ENCODE measurements at regions not wholly inside any gene's neighbourhood (a gene's known extent, or its start where the extent isn't known, plus 50 kb on each side); places are given as distances from the start of the nearest gene placed in this dataset.

GRCh38 chr9:90062982-90063381 lies 458.2 kb downstream of the GADD45G start:
- no peaks in the 10 kb centered on the region for H4K20me1 ChIP-seq (ENCODE audit: insufficient read depth, low read length)
- no peak overlapping the region for H3K4me3 ChIP-seq (replicated peaks in 1 of 3; ENCODE audit: low read depth in 2 of 3, low read length in 3 of 3)
- H3K36me3 Mint-ChIP-seq: no peaks in the 10 kb centered on the region
- H3K27ac ChIP-seq (ENCODE audit: low read depth in 1 of 2, low read length in 2 of 2): no peak overlapping the region
- H3K4me1 ChIP-seq (ENCODE audit: control insufficient read depth in 1 of 2, insufficient read depth in 2 of 2, low read length in 2 of 2): no peaks in the 10 kb centered on the region
- no peak overlapping the region for H2AFZ ChIP-seq (ENCODE audit: insufficient read depth, low read depth, low read length, poor library complexity, severe bottlenecking)
- intact Hi-C loops (cut with micrococcal nuclease): loop anchor here in 1 of 2 donors (10.0 kb wide), 1 partner anchor 48 kb away; no protein-coding TSS in a partner anchor
- no peak overlapping the region for H3K27ac Mint-ChIP-seq
- no peaks in the 10 kb centered on the region for H3K9me3 Mint-ChIP-seq
- H3K36me3 ChIP-seq (replicated peaks in 1 of 2; ENCODE audit: control insufficient read depth in 1 of 2, insufficient read depth in 2 of 2, low read length in 2 of 2): no peaks in the 10 kb centered on the region
- H3K79me2 ChIP-seq (ENCODE audit: insufficient read depth, low read length): no peaks in the 10 kb centered on the region
- no peaks in the 10 kb centered on the region for H3K27me3 ChIP-seq (ENCODE audit: control insufficient read depth in 2 of 2, insufficient read depth in 2 of 2, low read length in 2 of 2)
- DNase-seq: no peak
- no peak overlapping the region for H3K4me3 Mint-ChIP-seq
- H3K9ac ChIP-seq (ENCODE audit: insufficient read depth, low read length, poor library complexity, severe bottlenecking): no peak overlapping the region
- peaks cover 3 to 8% (median 5%) of the 10 kb centered on the region in 3 donors for H3K27me3 Mint-ChIP-seq (ENCODE audit: low read depth in 3 of 3)
- WGBS (ENCODE audit: insufficient coverage): no CpG with 5 or more reads among the region's 1 CpG
- H3K4me2 ChIP-seq (replicated peaks; ENCODE audit: extremely low read depth, low read length, poor library complexity, severe bottlenecking): no peak overlapping the region
- no peaks in the 10 kb centered on the region for H3K9me3 ChIP-seq (replicated peaks in 1 of 2; ENCODE audit: control insufficient read depth in 1 of 2, insufficient read depth in 1 of 2, low read length in 2 of 2)
- H3K4me1 Mint-ChIP-seq: peaks cover 5% of the 10 kb centered on the region
- TF ChIP-seq CTCF (IDR thresholded peaks at IDR 0.05): no peak

GRCh38 chr9:90064248-90064647 lies 459.4 kb downstream of the GADD45G start:
- no peak for TF ChIP-seq CTCF (IDR thresholded peaks at IDR 0.05)
- Histone ChIP-seq H4K20me1 (ENCODE audit: insufficient read depth, low read length) (no peaks in the 10 kb centered on the region), H3K27ac (ENCODE audit: low read depth in 1 of 2, low read length in 2 of 2) (no peak overlapping the region), H3K4me2 (replicated peaks; ENCODE audit: extremely low read depth, low read length, poor library complexity, severe bottlenecking) (no peak overlapping the region), H2AFZ (ENCODE audit: insufficient read depth, low read depth, low read length, poor library complexity, severe bottlenecking) (no peak overlapping the region), H3K9me3 (replicated peaks in 1 of 2; ENCODE audit: control insufficient read depth in 1 of 2, insufficient read depth in 1 of 2, low read length in 2 of 2) (no peaks in the 10 kb centered on the region), H3K36me3 (replicated peaks in 1 of 2; ENCODE audit: control insufficient read depth in 1 of 2, insufficient read depth in 2 of 2, low read length in 2 of 2) (no peaks in the 10 kb centered on the region), H3K4me1 (ENCODE audit: control insufficient read depth in 1 of 2, insufficient read depth in 2 of 2, low read length in 2 of 2) (no peaks in the 10 kb centered on the region), H3K79me2 (ENCODE audit: insufficient read depth, low read length) (no peaks in the 10 kb centered on the region), H3K9ac (ENCODE audit: insufficient read depth, low read length, poor library complexity, severe bottlenecking) (no peak overlapping the region), H3K4me3 (replicated peaks in 1 of 3; ENCODE audit: low read depth in 2 of 3, low read length in 3 of 3) (no peak overlapping the region), H3K27me3 (ENCODE audit: control insufficient read depth in 2 of 2, insufficient read depth in 2 of 2, low read length in 2 of 2) (no peaks in the 10 kb centered on the region)
- intact Hi-C loops (cut with micrococcal nuclease): loop anchor here in 1 of 2 donors (10.0 kb wide), 1 partner anchor 49 kb away; no protein-coding TSS in a partner anchor
- WGBS (ENCODE audit: insufficient coverage): no CpG with 5 or more reads among the region's 2 CpGs
- Mint-ChIP-seq H3K9me3 (no peaks in the 10 kb centered on the region), H3K4me1 (peaks cover 5% of the 10 kb centered on the region), H3K4me3 (no peak overlapping the region), H3K27me3 (ENCODE audit: low read depth in 3 of 3) (peaks cover 3 to 6% (median 5%) of the 10 kb centered on the region in 3 donors), H3K36me3 (no peaks in the 10 kb centered on the region), H3K27ac (no peak overlapping the region)
- no peak for DNase-seq
